Lower lobe of right lung (tissue), 2 donors: ENCODE measurements at regions not wholly inside any gene's neighbourhood (a gene's known extent, or its start where the extent isn't known, plus 50 kb on each side); places are given as distances from the start of the nearest gene placed in this dataset.

Experiments used
- ATAC-seq, 2 donors: fragments of 200-7000 bp; cut with Tn5 transposase; one replicate each; pipeline ENCODE4 v1.9.1; 2020 to 2022; ENCODE audit warnings: mild to moderate bottlenecking in 2 of 2, moderate library complexity in 2 of 2
- DNase-seq: peaks from one replicate; pipeline ENCODE4 v3.0.0-alpha.2; 2020
- H3K27ac ChIP-seq: fragments of 200-600 bp; one replicate; pipeline ENCODE4 v1.8.0; 2022
- H3K27me3 ChIP-seq: fragments of 200-600 bp; one replicate; pipeline ENCODE4 v1.8.0; 2022; ENCODE audit warnings: low read depth
- H3K36me3 ChIP-seq: fragments of 200-600 bp; one replicate; pipeline ENCODE4 v1.8.0; 2022; ENCODE audit warnings: mild to moderate bottlenecking
- H3K4me1 ChIP-seq: fragments of 200-600 bp; one replicate; pipeline ENCODE4 v1.8.0; 2022
- H3K4me3 ChIP-seq: fragments of 200-600 bp; one replicate; pipeline ENCODE4 v1.8.0; 2022; ENCODE audit warnings: mild to moderate bottlenecking
- H3K9me3 ChIP-seq: fragments of 200-600 bp; one replicate; pipeline ENCODE4 v1.8.0; 2022
- CTCF ChIP-seq: fragments of 200-600 bp; IDR thresholded peaks from one replicate; pipeline ENCODE4 v1.8.0; 2022; ENCODE audit warnings: antibody characterized with exemption, mild to moderate bottlenecking
- intact Hi-C: fragments of 100-400 bp; cut with DNase I; formaldehyde crosslinking; loops from one replicate; pipeline ENCODE4 v1.11.0; 2022
- donor health status: DM: no; HTN: yes; CAD: no; lungs with severe emphysema.

GRCh38 chr20:20859510-20859909, 147.1 kb upstream of the RALGAPA2 start:
- no peak for TF ChIP-seq CTCF
- Histone ChIP-seq H3K4me1 (peaks cover 3% of the 10 kb centered on the region), H3K27ac (no peak overlapping the region), H3K4me3 (no peak overlapping the region), H3K9me3 (no peaks in the 10 kb centered on the region), H3K27me3 (peaks cover 14% of the 10 kb centered on the region), H3K36me3 (no peaks in the 10 kb centered on the region)
- ATAC-seq (no peak), DNase-seq (no peak)
- intact Hi-C loops, result no loop called here

- H3K9me3 ChIP-seq, result no peaks in the 10 kb centered on the region
- no peak for ATAC-seq
- no peaks in the 10 kb centered on the region for H3K36me3 ChIP-seq
- H3K4me3 ChIP-seq, result no peak overlapping the region
- intact Hi-C loops, result no loop called here
- TF ChIP-seq CTCF, result no peak
- H3K27me3 ChIP-seq, result peaks cover 14% of the 10 kb centered on the region
- no peak for DNase-seq
- peaks cover 3% of the 10 kb centered on the region for H3K4me1 ChIP-seq
- no peak overlapping the region for H3K27ac ChIP-seq
Observed at GRCh38 chr20:20856956-20857355, 144.5 kb upstream of the RALGAPA2 start.

- Histone ChIP-seq H3K9me3 (no peaks in the 10 kb centered on the region), H3K27ac (no peak overlapping the region), H3K4me3 (no peak overlapping the region), H3K27me3 (peaks cover 14% of the 10 kb centered on the region), H3K4me1 (peaks cover 3% of the 10 kb centered on the region), H3K36me3 (no peaks in the 10 kb centered on the region)
- intact Hi-C loops, result no loop called here
- ATAC-seq (no peak), DNase-seq (no peak)
- no peak for TF ChIP-seq CTCF
Observed at GRCh38 chr20:20856306-20856705, 143.9 kb upstream of the RALGAPA2 start.

- Histone ChIP-seq H3K4me3 (no peak overlapping the region), H3K27me3 (peaks cover 7% of the 10 kb centered on the region), H3K27ac (no peak overlapping the region), H3K36me3 (no peaks in the 10 kb centered on the region), H3K9me3 (no peaks in the 10 kb centered on the region), H3K4me1 (no peaks in the 10 kb centered on the region)
- ATAC-seq (no peak), DNase-seq (no peak)
- TF ChIP-seq CTCF, result no peak
- intact Hi-C loops, result no loop called here
Observed at GRCh38 chr20:20851385-20851784, 138.9 kb upstream of the RALGAPA2 start.

GRCh38 chr20:20850407-20850806, 138.0 kb upstream of the RALGAPA2 start:
- no peak overlapping the region for H3K4me3 ChIP-seq
- intact Hi-C loops, result no loop called here
- no peak for DNase-seq

More at GRCh38 chr20:20850407-20850806, 138.0 kb upstream of the RALGAPA2 start:
- H3K27me3 ChIP-seq, result no peaks in the 10 kb centered on the region
- no peaks in the 10 kb centered on the region for H3K4me1 ChIP-seq
- no peak for ATAC-seq
- TF ChIP-seq CTCF, result no peak
- H3K27ac ChIP-seq, result no peak overlapping the region
- H3K9me3 ChIP-seq, result no peaks in the 10 kb centered on the region
- no peaks in the 10 kb centered on the region for H3K36me3 ChIP-seq
